HG03045 (cell line): ENCODE measurements at regions not wholly inside any gene's neighbourhood (a gene's known extent, or its start where the extent isn't known, plus 50 kb on each side); places are given as distances from the start of the nearest gene placed in this dataset.
A peak's percentile ranks its signal among the peaks of the same experiment; 100 is the strongest.

Experiments used
- ATAC-seq: cut with Tn5 transposase; IDR thresholded peaks from one replicate; pipeline ENCODE4 v1.9.1; 2021; ENCODE audit warnings: mild to moderate bottlenecking, moderate library complexity; ENCODE audit not compliant: unreplicated experiment

DNA sequence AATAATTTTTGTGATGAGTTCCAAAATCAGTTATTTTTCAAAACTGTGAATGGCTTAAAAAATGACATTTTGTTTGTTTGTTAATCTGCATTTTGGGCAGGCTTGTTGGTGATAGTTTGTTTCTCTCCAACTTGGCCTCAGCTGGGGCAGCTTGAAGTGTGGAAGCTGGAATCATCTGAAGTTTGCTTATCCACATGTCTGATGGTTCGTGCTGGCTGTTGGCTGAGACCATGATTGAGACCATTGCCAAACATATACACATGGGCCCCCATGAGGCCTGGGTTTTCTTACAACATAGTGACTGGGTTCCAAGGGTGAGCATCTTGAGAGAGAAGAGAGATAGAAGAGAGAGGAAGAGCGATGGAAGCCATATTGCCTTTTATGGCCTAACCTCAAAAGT, 201.2 kb downstream of the NDFIP2 start:
- no peak for ATAC-seq

DNA sequence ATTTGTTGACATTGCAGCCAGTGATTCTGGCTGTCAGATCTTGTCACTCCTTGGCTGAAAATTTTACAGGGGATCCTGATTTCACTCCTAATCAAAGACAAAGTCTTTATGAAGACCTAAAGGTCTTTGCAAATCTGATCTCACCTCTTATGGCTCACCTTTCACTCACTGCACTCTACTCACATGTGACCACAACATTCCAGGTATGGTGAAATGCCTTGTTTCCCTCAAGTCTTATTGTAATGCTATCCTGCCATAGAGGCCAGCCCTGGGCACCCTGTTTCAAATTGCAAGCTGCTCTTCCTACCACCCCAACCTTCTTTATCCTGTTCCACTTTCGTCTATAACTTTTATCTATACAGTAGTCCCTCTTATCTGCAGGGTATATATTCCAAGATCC, 200.1 kb downstream of the NDFIP2 start:
- no peak for ATAC-seq

GRCh38 chr13:79680485-79680884, 199.5 kb downstream of the NDFIP2 start:
- no peak for ATAC-seq

- peak; percentile 61 for ATAC-seq
Measured at GRCh38 chr13:79679334-79679733, 198.4 kb downstream of the NDFIP2 start.

DNA sequence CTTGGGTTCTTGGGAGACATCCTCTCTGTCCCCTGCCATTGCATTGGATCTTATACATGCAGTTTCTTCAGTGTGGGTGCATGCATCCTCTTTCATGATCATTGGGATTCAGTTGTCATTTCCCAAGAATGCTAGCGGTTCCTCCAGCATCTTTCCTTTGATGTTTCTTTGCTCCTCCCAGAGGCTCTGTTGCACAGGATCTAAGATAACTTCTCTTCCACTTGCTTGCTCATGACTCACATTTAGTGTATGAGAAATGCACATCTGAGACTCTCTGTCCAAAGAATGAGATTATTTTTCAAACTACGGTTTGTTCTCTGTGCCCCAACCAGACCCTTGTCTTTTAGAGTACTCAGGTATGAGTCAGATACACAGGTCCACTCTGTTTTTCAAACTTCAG, 197.1 kb downstream of the NDFIP2 start:
- no peak for ATAC-seq

DNA sequence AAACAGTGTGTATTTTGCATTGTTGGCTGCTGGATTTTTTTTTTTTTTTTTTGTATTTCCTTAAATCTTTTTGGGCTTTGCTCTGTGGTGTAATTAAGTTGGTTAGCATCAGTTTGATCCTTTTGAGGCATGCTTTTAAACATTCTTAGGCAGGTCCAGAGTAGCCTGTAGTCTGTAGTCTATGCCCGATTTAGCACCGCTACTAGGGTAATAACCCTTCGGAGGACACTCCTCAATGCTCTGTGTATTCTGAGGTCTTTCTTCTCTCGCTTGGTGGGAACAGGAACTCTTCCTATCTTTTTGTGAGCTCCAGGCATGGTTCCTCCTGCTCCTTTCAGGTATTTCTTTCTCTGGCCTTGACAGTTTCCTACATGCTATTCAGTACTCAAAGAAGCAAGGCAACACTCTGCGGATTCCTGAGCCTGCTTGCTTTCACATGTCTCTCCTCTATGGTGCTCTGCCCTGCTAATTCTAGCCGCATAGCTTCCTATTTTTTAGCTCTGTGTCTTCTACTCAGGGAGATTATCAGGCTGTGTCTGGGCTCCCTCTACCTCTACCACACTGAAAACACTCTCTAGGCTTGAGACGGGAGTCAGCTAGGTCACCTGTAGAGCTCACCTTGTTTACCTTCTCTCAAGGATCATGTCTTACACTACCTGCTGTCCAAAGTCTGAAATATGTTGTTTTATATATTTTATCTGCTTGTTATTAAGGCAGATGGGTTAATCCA, 195.1 kb downstream of the NDFIP2 start:
- no peak for ATAC-seq

- ATAC-seq, result no peak
Measured at GRCh38 chr13:79674765-79675515, 194.0 kb downstream of the NDFIP2 start.

DNA sequence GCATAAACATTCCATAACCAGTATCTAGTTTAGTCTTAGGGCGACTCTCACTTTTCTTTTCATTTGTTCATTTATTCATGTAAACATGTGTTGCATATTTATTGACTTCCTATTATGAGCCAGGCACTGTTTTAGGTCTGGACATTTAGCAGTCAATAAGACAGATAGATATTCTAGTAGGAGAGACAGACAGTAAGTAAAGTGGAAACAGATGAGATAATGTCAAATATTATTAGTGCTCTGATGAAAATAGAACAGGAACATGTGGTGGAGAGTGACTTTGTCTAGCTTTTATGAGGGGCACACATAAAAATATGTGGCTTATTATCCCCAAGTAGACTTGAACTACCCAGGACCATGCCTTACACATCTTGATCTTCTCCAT, 193.0 kb downstream of the NDFIP2 start:
- ATAC-seq, result no peak

GRCh38 chr13:79673310-79673992, 192.5 kb downstream of the NDFIP2 start:
- ATAC-seq, result no peak

- no peak for ATAC-seq
Measured at GRCh38 chr13:79671420-79671819, 190.5 kb downstream of the NDFIP2 start.

GRCh38 chr13:79668201-79668752, 187.3 kb downstream of the NDFIP2 start:
- ATAC-seq, result no peak

GRCh38 chr13:79667771-79668170, 186.8 kb downstream of the NDFIP2 start:
- no peak for ATAC-seq

DNA sequence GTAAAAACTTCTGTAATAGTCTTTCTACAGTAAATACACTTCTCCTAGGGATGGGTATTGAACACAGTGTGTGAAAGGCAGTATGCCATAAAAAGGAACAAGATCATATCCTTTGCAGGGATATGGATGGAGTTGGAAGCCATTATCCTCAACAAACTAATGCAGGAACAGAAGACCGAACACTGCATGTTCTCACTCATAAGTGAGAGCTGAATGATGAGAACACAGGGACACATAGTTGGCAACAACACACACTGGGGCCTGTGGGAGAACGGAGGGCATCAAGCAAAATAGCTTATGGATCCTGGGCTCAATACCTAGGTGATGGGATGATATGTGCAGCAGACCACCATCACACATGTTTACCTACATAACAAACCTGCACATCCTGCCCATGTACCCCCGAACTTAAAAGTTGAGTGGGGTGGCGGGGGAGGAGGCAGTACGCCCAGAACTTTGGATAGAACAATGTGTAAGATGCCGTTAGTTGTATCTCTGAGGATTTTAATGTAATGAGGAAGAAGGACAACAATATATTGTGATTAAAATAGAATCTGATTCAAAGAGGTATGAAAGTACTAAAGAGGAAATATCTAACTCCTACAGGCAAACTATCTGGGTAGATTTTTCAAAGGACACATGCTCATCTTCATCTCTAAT, 183.2 kb downstream of the NDFIP2 start:
- ATAC-seq, result no peak

DNA sequence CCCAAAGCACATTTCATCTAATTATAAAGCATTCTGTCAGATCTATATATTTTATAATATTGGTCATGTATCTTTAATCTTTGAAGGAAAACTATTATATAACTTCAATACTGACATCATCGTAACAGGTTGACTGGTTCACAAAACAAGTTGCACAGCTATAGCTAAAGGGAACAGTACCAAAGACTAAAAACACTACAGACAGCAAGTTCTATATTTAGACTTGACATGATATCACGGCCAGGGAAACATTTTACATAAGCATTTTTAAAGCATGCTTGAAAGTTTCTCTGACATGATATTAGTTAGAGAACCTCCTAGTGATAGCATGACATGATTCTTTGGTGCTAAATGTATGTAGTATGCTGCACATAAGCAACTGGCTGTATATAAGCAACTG, 182.5 kb downstream of the NDFIP2 start:
- no peak for ATAC-seq

DNA sequence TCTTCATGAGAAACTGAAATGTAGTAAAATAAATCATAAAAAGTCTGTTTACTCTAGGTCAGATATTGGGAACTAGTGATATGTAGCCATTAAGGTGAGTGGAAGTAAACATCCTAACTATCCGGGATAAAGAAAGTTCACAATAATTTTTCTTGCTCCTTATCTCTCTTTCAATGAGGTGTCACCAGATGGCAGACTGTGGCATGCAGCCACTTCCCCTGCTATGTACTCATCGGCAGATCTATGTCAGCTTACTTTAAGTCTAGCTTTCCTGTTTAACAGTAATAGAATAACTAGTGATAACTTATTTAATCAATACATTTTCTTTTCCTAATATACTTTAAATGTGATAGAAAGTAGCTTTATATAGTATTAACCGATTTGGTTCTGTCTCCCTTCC, 181.9 kb downstream of the NDFIP2 start:
- no peak for ATAC-seq

GRCh38 chr13:79660361-79660760, 179.4 kb downstream of the NDFIP2 start:
- ATAC-seq, result no peak

GRCh38 chr13:79659121-79659521, 178.2 kb downstream of the NDFIP2 start:
- no peak for ATAC-seq

GRCh38 chr13:79658333-79658975, 177.5 kb downstream of the NDFIP2 start:
- ATAC-seq, result no peak

- no peak for ATAC-seq
Measured at GRCh38 chr13:79655509-79655908, 174.6 kb downstream of the NDFIP2 start.

- ATAC-seq, result no peak
Measured at GRCh38 chr13:79654520-79654919, 173.6 kb downstream of the NDFIP2 start.

DNA sequence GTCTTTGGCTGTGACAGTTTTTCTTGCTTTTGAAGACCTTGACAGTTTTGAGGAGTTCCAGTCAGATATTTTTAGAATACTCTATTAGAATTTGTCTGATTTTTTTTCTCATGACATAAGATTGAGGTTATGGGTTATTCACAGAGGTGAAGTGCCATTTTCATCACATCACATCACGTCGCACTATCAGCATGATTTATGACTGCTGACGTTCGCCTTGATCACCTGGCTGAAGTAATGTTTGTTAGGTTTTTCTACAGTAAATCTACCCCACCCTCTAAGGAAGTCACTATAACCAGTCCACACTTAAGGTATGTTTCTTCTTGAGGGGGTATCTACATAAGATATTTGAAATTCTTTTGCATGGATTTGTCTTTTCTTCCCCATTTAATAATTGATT, 169.7 kb downstream of the NDFIP2 start:
- no peak for ATAC-seq
